ENCODE measurements at regions not wholly inside any gene's neighbourhood (a gene's known extent, or its start where the extent isn't known, plus 50 kb on each side); places are given as distances from the start of the nearest gene placed in this dataset.

GRCh38 chr6:95127261-95127660 is 450.1 kb upstream of the MANEA start:
- TF ChIP-seq POLR2A (IDR thresholded peaks at IDR 0.05) = no peak
- TF ChIP-seq, protein P1, sequence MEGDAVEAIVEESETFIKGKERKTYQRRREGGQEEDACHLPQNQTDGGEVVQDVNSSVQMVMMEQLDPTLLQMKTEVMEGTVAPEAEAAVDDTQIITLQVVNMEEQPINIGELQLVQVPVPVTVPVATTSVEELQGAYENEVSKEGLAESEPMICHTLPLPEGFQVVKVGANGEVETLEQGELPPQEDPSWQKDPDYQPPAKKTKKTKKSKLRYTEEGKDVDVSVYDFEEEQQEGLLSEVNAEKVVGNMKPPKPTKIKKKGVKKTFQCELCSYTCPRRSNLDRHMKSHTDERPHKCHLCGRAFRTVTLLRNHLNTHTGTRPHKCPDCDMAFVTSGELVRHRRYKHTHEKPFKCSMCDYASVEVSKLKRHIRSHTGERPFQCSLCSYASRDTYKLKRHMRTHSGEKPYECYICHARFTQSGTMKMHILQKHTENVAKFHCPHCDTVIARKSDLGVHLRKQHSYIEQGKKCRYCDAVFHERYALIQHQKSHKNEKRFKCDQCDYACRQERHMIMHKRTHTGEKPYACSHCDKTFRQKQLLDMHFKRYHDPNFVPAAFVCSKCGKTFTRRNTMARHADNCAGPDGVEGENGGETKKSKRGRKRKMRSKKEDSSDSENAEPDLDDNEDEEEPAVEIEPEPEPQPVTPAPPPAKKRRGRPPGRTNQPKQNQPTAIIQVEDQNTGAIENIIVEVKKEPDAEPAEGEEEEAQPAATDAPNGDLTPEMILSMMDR (IDR thresholded peaks at IDR 0.05) = no peak
- H3K4me3 ChIP-seq (ENCODE audit: low read depth, poor library complexity, severe bottlenecking) = no peak overlapping the region
- 68 to 80% methylated on average over 3 of the region's 3 CpGs for WGBS, 2 donors
- intact Hi-C loops (cut with DNase I; ENCODE audit: low total_unique reads) = no loop called here
- no peak for DNase-seq (ENCODE audit: low spot score in 2 of 2)

- TF ChIP-seq, protein P1 (IDR thresholded peaks at IDR 0.05) = no peak
- no peak for TF ChIP-seq POLR2A (IDR thresholded peaks at IDR 0.05)
- 76 to 77% methylated on average over 2 of the region's 2 CpGs for WGBS, 2 donors
- DNase-seq (ENCODE audit: low spot score in 2 of 2) = no peak
- no peak overlapping the region for H3K4me3 ChIP-seq (ENCODE audit: low read depth, poor library complexity, severe bottlenecking)
- intact Hi-C loops (cut with DNase I; ENCODE audit: low total_unique reads) = no loop called here
These were observed 448.9 kb upstream of the MANEA start for GRCh38 chr6:95128439-95128838.

GRCh38 chr6:95128947-95129346 is 448.4 kb upstream of the MANEA start:
- intact Hi-C loops (cut with DNase I; ENCODE audit: low total_unique reads) = no loop called here
- DNase-seq (ENCODE audit: low spot score in 2 of 2) = no peak
- no peak for TF ChIP-seq POLR2A (IDR thresholded peaks at IDR 0.05)
- TF ChIP-seq, protein P1 (IDR thresholded peaks at IDR 0.05) = no peak
- WGBS, 2 donors = 46 to 53% methylated on average over 2 of the region's 2 CpGs
- H3K4me3 ChIP-seq (ENCODE audit: low read depth, poor library complexity, severe bottlenecking) = no peak overlapping the region

- no peak for TF ChIP-seq POLR2A (IDR thresholded peaks at IDR 0.05)
- TF ChIP-seq, protein P1 (IDR thresholded peaks at IDR 0.05) = no peak
- H3K4me3 ChIP-seq (ENCODE audit: low read depth, poor library complexity, severe bottlenecking) = no peak overlapping the region
- WGBS, 2 donors = 22 to 24% methylated on average over 5 of the region's 5 CpGs
- no peak for DNase-seq (ENCODE audit: low spot score in 2 of 2)
- intact Hi-C loops (cut with DNase I; ENCODE audit: low total_unique reads) = no loop called here
These were observed 443.8 kb upstream of the MANEA start for GRCh38 chr6:95133578-95133977.

DNA sequence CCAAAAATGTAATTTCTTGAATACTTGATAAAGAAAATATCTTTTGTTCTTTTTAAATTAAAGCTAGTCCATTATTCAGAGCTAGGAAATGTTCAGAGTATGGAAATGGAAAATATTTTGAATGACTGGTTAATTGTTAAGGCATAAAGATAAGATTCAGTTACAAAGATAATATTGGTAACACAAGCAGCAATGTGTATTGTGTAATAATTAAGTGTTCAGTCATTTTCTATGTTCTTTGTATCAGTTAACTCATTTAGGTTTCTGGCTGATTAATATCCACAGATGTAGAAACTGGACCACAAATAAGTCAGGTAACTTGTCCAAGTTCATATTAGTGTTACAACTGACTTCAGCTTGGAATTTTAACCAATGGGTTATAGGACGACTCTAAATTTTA is 442.2 kb upstream of the MANEA start:
- H3K4me3 ChIP-seq (ENCODE audit: low read depth, poor library complexity, severe bottlenecking) = no peak overlapping the region
- WGBS, 2 donors = 75 to 78% methylated on average over 1 of the region's 1 CpG
- intact Hi-C loops (cut with DNase I; ENCODE audit: low total_unique reads) = no loop called here
- TF ChIP-seq POLR2A (IDR thresholded peaks at IDR 0.05) = no peak
- TF ChIP-seq, protein P1 (IDR thresholded peaks at IDR 0.05) = no peak
- no peak for DNase-seq (ENCODE audit: low spot score in 2 of 2)

- TF ChIP-seq, protein P1 (IDR thresholded peaks at IDR 0.05) = no peak
- no peak for TF ChIP-seq POLR2A (IDR thresholded peaks at IDR 0.05)
- H3K4me3 ChIP-seq (ENCODE audit: low read depth, poor library complexity, severe bottlenecking) = no peak overlapping the region
- WGBS, 2 donors = 93 to 96% methylated on average over 2 of the region's 2 CpGs
- intact Hi-C loops (cut with DNase I; ENCODE audit: low total_unique reads) = no loop called here
- DNase-seq (ENCODE audit: low spot score in 2 of 2) = no peak
These were observed 435.2 kb upstream of the MANEA start for GRCh38 chr6:95142101-95142500.

Data from lower leg skin (tissue), 4 donors.